ENCODE measurements at regions not wholly inside any gene's neighbourhood (a gene's known extent, or its start where the extent isn't known, plus 50 kb on each side); places are given as distances from the start of the nearest gene placed in this dataset.

DNA sequence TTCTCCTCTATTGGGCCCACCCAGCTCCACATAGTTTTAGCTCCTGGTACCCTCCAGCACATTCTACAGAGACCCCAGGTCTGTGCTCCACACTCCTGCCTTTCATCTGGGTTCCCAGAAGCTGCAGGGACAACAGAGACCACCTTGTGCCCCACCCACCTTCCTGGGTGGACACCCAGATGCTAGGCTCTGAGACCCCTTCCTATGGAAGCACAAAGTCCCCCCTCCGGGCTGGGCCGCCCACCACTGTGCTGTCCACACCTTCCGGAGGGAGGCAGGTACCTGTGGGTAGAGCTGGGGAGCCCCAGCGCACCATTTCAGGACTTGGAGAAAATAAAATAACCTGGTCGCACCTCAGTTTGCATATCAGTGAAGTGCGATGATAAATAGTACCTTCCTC lies 224.9 kb upstream of the FOXF1 start:
- no peak for DNase-seq

DNA sequence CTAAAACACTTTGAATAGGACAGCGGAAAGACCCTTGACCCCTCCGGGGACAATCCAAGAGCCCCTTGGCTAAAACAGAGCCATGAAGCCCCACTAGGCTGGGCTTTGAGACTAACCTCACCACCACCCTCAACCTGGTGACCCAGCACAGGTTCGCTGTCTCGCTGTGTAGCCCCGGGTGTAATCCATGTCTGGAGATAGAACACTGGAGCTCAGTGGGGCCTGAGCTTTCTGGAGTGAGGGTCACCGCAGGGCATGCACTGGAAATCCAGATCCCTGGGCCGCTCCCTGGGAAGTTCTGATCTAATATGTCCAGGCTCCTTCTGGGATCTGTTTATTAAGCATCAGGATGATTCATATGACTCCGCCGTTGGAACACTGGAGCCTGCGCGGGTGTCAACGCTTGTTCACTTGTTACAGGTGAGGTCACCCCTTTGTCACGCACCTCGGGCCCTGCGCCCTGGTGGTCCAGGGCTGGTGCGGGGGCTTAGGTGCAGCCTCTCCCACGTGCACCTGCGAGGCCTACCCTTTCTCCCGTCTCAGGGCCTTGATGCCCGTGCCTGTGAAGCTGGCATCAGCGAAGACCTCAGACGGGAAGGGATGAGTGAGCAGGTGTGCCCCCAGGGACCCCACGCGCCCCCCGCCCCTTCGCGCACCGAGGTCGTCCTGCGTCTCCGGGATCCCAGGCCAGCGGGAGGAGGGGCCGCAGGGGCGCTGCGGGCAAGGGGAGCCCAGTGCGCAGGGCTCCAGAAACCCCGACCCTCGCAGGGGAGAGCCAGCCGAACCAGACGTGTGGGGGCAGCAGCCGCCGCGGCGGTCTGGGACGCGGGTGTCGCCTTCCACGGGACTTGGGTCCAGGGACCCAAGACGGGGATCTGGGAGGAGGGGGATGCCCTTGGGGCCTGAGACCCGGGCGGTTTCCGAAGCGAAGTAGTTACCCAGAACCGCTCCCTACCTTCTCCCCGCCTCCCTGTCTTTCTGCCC lies 224.1 kb upstream of the FOXF1 start:
- no peak for DNase-seq

DNA sequence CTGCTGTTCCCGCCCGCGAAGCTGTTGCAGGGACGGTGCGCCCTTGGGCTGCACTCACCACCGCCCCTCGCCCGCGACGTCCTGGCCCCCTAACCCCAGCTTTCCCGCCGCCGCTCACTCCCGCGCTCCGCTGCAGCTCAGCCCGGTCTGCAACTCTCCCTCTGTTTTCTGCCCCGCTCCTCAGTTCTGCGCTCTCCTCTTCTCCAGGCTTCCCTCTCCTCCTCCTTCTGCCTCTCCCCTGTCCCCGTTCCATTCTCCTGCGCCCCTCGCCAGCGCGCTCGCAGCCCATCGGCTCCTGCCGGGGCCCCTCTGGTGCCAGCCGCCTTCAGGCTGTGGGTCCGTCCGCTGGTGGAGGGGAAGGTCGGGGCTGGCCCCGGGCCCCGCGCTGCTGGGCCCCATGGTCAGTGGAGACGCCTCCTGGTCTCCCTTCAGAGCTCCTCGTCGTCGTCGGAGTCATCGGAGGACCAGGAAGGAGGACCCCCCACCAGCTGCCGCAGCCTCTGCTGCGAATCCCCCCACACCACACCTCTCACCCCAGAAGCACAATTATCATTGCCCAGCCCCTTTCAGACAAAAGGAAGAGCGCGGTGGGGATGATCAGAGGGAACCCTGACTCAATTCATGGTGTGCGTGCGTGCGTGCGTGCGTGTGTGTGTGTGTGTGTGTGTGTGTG lies 223.2 kb upstream of the FOXF1 start:
- no peak for DNase-seq

DNA sequence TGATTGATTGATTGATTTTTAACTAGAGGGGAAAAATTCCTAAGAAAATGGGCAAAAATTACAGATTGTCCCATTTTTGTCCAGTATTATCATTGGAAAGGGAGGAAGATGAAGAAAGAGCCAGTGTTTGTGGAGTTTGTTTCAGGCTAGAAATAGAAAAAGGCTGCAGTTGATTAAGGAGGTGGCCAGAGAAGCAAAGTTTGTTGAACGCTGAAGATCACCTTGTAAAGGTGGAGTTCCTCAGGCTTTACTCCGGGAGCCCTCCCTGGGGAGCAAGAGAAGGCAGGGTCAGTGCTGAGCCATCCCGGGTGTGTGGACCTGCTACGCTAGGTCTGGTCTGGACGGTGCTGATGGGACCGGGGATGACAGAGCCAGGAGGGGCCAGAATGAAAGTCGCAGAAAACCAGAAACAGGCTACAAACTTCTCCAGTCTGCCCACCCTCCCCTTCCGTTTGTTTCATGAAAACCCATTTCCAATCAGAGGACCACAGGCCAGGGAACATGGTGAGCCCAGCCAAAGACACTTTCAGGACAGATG lies 222.6 kb upstream of the FOXF1 start:
- no peak for DNase-seq

DNA sequence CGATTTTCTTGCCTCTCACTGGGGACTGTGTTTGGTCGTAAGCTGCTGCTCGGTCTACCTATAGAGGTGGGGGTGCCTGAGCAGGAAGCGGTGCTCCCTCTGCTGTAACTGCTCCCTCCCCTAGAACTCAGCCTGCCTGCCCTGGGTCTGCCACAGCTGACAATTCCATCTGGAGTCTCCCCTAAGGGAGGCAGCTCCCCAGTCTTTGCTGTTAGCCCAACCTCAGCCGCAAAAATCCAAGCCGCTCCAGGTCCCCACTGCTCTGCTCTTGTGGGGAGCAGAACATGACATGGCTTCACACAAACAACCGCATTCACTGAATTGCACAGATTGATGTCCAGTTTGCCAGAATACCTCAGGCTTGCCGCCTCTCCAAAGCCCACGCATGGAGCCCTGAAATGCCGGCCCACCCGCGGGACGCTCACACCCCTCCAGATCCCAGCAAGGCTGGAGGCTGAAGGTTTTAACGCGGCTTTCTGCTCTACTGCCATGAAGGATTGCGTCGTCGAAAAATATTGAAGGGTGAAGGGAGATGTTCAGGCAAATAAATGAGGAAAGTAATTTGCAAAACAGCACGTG lies 221.5 kb upstream of the FOXF1 start:
- DNase-seq, result no peak

DNA sequence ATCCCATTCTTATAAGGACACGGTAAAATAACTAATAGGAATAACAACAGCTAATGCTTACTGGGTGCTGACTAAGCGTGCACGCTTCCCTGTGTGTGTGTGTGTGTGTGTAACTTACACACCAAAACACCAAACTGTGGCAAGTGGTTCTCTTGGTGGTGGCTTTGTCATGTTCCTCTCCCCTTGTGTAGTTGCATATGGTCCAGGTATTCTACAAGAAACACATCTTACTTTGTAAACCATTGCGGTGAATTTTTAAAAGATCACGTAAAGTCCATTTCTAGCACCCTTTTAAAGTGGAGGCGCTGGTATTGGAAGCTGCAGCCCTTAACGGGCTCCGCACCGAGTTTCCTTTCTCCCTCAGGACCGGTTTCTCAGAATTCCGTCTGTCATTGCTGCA lies 221.0 kb upstream of the FOXF1 start:
- no peak for DNase-seq

DNA sequence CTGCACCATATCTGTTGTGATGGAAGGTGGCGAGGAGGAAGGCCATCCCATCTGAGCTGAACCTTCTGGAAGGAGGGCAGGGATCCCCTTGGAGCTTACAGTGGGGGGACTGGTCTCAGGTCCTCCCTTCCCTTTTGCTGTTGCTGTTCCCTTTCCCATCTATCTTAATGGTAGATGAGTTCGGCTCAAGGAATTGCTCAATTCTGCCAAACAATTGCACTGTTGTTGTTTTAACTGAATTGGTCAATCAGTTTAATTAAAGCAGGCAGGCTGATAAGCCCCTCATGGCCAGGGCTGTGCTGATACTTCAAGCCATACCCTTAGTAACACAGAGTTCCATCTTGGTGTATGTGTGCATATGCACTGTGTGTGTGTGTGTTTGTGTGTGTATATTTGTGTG lies 220.4 kb upstream of the FOXF1 start:
- no peak for DNase-seq

DNA sequence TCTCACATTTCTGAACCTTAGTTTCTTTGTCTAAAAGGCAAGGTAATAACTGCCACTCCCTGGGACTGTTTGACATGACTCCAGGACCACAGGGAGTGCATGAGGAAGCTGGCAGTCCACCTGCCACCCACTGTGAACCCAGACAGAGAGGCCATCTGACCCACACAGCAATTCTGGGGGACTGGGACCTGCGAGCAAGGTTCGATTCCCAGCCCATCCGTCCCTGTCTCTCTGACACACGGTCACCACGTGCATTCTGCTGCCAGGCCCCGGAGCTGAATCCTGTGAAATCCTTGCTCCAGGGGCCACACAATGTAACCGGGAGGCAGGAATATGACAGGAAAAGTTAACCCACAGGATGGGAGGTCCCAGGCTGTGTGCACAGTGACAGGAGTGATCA lies 218.8 kb upstream of the FOXF1 start:
- no peak for DNase-seq

DNA sequence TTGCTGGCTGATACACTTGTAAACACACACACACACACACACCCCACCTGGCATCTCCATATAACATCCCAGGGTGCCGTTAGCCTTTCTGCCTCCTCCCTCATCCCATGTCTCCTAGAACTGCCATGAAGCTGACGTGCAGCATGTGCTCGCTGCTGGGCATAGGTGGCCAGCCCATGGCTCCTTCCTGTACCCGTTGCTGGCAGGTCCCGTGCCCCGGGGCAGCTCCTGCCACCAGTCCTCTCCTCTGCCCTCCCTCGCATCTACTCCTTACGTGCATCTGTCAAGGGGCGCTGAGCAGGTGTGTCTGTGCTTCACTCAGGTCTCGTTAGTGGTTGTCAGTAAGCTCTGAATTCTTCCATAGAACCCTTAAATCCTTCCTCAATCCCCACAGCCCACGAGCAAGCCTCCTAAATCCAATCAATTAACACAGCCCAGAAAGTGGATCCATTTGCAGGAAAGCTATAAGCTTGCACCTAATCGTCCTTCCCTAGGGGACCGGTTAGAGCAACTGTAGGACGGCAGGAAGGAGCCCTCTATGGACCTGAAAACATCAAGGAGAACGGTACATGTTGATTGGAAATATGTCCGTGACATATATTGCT lies 218.1 kb upstream of the FOXF1 start:
- DNase-seq, result no peak

DNA sequence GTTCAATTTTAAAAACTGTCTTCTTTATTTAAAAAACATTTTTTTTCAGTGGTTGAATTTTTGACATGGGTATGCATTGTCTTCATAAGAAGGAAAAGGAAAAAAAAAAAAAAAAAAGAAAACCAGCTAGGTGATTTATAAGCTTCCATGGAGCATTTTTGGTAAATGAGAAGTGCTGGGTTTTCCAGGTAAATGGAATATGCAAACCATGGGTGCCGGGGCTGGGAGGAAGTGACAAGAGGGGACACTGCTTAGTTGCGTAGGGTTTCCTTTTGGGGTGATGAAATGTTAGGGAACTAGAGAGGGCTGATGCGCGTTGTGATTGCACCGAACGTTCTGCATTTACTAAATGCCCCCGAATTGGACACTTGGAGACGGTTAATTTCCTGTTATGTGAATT lies 217.4 kb upstream of the FOXF1 start:
- DNase-seq, result no peak

DNA sequence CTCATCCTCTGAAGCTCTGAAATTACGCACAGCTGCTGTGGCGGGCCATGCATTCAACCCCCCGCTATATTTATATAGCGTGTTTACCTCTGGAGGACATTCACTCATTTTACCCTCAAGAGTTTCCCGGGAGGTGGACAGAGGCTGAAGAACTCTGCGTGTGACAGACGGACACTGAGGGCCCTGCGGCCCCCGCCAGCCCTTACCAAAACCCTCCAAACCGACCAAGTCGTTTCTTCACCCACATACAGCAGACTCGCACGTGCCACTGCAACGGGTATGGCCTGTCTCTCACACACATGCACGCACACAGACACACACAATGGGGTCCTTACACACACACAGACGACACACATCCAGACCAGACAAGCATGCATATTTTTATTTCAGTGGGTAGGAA lies 216.4 kb upstream of the FOXF1 start:
- no peak for DNase-seq

DNA sequence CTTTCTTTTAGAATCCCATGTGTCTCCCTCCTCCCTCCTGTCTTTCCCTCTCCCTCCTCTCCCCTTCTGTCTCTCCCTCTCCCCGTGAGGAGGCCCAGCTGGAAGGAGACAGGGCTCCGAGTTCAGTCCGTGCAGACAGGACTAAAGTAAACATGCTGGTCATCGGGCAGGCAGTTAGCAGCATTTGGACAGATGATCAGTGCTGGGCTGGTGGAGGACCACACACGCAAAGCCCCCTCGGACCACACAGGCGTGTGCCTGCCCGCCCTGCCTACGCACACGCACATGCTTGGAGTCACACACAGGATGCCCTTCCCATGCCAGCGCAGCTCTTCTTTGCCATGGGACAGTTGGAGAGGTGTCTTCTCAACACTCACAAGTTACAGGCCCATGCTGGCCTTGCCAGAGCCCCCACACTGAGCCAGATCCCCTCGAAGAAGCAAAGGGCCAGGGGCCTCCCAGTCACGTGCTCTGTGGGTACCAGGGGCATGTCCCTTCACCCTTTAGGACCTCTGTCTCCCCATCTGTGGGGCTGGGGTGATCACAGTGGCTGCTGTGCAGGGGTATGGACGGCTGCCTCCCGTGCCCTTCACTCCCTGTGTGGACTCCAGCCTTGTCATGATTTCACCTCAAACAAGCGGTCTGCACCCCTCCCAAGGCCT lies 215.7 kb upstream of the FOXF1 start:
- DNase-seq, result no peak

DNA sequence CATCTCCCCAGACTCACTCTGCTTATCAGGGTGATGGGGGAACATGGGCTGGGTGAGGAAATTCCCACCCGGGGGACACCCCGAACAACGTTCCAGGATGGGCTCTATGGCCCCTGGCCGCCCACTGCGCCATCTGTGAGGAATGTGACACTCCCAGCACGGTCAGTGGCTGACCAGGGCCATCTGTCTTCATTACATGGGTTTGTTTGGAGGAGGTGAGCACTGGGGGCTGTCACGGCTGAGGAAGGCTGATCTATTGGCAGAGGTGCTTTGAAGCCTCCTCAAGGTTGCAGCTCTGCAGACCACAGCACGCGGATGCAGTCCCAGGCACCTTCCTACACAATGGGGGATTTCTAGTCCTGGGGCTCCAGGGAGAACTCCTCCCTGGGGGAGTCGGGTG lies 214.1 kb upstream of the FOXF1 start:
- no peak for DNase-seq

DNA sequence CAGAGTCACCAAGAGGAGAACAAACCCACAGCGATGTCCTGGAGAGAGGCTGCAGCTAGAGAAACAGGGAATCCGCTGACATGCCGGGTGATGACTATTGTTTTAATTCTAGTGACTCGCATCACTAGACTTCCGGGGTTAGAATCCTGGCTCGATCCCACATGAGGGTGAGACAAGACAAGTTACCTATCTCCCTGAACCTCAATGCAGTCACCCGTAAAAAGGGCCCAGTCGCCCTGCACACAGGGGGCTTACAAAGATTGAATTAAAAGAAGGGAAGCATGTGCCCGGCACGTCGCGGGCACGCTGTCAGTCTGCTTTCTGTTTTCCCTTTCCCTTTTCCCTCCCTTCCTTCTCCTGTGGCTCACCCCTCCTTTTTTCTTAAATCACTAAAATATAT lies 212.9 kb upstream of the FOXF1 start:
- DNase-seq, result no peak

DNA sequence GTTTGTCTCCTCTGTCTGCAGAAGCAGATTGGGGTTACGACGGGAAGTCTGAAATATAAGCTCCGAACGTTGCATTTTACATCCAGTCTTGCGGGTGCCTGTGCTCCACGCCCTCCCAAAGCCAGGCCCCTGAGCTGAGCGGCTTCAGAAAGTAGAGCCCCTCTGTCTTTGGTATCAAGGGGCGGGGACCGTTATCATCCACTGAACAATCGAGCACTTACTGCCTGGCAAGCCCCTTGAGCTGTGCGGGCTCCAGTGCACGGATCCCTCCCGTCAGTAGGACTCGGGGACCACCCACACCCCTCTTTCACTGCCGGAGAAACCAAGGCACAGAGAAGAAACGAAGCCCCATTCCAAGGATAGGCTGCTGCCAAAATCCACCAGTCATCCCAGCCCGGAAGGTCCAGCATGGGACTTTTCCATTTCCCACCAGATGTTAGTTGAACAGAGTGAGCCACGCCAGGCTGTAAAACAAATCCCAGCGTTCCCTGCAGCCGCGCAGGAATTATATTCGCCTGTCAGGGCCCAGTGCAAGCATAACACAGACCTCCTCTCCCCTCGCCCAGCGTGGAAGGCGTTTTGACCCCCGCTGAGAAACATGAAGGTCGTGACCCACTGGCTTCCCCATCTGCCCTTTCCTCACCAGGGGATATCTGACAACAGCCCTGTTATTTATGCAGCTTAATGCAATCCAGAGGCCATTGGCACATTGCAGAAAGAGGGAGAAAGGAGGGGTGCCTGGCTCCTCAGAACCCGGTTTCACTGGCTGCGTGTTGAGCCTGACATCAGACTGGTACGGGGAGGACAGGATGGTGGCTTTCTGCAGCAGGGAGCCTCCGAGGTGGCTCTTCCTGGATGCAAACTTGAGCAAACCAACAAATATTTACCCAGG lies 212.2 kb upstream of the FOXF1 start:
- no peak for DNase-seq

DNA sequence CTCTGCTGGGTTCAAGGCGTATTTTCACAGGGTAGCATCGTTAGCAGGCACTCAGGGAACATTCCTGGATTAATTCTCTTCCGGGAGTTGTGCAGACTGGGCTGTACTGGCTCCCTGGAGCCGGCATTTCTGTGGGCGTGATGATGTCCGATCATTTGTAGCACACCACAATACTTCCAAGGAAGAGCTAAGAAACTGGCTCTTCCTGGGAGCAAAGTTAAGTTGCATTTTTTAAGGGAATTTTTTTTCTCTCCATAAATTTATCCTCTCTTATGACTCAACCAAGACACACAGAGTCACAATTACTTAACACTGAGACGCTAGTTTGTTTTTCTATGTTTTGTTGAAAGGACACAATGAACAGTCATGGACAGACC lies 211.6 kb upstream of the FOXF1 start:
- DNase-seq, result no peak

DNA sequence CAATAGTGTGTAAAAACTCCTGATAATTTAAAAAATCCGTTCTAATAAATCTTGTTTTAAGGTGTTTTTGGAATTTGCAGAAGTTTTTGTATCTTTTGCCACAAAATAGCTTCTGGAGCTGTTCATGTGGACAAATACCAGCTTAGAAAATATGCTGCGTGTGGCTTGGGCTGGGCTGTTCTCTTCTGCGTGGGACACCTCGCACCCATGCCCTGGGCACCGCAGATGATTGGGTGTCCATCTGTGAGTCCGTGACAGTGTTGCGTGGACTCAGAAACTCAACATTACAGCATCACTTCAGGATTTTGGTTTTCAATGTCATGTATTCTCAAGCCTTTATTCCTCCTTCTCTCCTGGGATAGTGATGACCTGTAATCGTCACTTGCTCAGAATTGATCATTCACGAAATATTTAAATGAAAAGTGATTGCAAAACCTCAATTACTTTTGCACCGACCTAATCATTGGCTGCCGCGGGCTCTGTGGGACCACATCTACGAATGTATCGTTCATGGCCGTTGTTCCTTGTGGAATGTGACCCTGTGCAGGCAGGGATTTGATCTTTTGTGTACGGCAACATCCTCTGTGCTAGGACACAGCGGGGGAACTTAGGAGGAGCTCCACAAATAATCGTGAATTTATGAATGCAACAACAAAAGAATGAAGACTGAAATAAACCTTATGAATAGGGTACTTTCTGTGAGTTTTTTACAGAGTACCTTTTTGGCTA lies 210.3 kb upstream of the FOXF1 start:
- DNase-seq, result no peak

DNA sequence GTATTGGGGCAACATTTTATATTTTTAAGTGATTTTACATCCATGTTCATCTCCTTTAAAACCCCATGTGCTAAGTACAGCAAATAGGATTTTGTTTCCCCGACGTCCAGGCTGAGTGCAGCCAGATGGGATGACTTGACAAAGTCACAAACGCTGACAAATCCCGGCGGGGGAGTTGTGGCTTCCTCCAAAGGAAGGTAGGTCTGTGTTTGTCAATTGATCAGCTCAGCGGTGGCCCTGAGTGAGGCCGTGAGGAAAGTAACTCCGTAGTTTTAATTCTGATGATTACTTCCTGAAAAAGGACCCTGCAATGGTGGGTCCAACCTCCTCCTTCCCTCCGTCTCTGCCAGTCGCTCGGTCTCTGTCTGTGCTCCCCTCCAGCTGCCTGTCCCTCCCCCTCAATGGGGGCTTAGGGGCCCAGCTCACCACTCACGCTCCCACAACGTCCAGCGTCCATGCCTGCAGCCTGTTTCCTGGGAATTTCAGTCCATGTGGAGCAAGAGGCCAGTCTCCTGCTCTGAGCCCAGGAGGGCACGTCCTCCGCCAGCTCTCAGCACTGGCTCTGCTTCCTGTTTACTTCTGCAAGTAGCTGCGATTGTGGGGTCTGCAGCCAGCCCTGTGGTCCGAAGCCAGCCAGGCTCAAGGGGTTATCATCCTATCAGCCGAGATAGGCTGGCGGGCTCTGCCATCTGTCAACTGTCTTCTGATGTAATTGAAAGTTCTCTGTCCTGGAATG lies 209.4 kb upstream of the FOXF1 start:
- no peak for DNase-seq

DNA sequence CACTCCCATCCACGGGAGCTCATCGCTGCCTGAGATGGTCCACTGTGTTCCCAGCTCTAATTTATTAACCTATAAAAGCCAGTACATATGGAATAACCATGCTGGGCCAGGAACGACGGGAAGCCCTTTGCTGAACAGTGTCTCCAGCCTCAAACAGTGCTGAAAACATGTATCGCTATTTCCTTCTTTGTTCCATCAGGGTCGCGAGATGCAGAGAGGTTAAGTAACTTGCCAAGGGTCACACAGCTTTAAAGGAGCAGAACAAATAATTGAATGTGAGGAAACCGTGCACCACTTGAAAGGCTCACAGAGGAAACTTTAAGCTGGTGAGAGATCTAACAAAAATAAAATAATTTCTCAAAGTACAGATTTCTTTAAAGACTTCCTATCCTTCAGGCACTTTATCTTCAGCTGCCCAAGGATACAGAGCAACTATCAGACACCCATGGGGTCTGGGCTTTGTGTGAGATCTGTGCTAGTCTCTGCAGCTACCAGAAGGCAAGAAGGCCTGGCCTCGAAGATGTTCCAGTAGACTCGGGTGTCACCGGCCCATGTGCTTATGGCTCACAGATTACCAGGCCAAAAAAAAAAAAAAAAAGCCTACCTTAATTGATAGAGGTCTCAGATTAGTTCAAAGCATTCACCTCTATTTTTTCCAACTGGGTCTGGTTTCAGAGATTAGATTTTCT lies 207.8 kb upstream of the FOXF1 start:
- DNase-seq, result no peak

All from hindlimb muscle (tissue), 1 donor.